GM19467 (cell line): ENCODE measurements at regions not wholly inside any gene's neighbourhood (a gene's known extent, or its start where the extent isn't known, plus 50 kb on each side); places are given as distances from the start of the nearest gene placed in this dataset.

Experiments
- ATAC-seq: cut with Tn5 transposase; IDR thresholded peaks from one replicate; pipeline ENCODE4 v1.9.1; 2021; ENCODE audit warnings: mild to moderate bottlenecking, moderate library complexity; ENCODE audit not compliant: unreplicated experiment

DNA sequence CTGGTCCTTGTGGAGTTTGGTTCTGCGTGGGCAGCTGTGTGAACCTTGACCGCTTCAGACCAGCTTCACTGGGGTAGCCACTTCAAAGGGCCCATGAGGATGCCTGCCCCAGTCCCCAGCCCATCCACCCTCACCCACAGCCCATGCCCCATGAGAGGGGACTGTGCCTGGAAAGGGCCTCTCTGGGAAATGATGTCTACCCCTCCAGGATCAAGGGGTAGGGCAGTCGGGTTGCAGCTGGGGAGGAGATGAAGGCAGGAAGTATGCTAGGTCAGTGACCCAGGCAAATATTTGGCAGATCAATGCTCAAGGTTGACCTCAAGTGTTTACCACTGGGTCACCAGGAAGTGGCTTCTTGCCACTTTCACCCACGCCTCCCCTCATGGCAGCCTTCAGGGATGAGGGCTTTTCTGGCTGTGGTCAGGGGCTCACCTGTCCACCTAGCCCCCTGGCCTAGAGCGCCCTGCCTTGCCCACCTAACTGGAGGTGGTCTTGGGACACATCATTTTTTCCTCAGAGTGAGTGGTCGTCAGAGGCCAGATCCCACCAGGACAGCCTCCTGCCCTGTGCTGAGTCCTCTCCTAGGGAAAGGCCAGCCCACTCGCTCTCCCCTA, 109.5 kb downstream of the SNX5 start:
- ATAC-seq: peak; percentile 40

DNA sequence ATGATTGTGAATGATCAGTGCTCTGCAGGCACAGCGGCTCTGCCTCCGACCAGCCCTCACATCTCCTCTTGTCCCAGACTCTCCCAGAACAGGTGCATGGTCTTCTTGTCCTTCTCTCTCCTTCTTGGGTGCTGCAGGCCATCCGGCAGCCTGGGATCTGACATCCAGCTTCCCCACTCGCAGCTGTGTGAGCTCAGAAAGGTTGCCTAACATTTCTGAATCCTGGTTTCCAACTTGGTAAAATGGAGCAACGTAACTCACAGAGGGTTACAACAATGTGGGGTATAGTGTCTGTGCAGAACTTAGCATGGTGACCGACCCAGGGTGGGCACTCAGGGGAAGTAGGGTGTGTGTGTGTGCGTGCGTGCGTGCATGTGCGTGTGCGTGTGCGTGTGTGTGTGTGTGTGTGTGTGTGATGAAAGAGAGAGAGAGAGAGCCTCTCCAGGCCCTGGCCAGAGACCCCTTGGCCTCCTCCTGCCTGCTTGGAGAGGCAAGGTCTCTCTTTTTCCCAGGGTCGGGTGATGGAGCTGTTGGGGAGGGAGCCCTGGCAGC, 110.1 kb downstream of the SNX5 start:
- no peak for ATAC-seq

DNA sequence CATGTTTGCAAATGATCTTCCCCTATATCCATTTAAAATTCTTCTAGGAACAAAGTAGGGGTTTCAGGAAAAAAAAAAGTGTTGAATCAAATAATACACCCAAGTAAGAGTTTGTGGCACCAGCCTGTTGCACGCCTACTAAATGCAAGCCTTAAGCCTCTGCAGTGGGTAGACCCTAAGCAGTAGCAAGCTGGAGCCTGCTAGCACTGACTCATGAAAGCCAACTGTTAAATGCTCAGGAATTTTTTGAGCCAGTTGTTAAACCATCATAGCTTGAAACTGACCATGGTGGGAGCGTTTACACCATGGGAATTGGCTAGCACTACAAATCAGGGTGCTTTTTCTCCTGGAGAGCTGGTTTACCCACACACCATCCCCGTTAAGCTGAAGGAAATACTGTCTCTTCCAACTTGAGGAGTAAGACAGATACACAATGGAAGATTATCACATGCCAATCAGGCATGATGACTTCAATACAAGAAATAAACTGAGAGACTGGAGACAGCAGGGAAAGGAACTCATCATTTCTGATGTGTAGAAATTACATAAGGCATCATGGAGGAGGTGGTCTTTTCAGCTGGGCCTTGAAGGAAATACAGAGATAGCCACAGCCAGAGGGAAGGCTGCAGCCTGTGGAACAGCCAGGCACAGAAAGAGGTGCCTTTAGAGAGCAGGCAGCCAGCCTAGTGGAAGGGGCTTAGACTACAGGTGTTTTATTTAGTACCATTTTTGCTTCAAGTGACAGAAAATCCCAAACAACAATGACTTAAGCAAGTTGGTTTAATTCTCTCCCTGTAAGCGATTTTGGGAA, 110.8 kb downstream of the SNX5 start:
- no peak for ATAC-seq

DNA sequence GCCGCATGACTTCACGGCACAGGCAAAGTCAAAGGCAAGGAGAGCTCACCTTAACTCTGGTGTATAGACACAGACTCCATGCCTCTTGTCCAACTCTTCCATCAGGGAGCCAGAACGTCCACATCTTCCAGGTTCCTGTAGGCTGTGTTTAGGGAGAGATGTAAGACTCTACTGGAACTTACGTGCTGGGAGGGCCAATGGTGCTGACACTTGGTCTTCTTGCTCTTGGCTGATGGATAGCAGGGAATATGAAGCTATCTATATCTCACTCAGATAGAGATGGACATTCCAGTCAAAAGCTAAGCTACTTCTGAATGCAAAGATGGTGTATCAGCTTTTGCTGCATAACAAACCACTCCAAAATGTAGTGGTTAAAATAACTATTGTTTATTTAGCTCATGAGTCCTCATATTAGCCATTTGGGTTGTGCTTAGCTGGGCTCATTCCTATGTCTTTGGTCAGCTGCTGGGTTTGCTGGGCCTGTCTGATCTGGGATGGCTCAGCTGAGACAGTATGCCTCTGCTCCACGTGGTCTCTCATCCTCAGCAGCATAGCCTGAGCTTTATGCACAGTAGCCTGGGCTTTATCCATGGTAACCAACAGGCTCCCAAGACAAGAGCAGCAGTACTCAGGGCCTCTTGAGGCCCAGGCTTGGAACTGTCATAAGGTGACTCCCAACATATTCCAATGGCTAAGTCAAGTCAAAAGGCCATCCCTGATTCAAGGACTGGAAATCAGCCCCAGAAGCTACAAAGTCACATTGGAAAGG, 111.6 kb downstream of the SNX5 start:
- ATAC-seq: no peak

DNA sequence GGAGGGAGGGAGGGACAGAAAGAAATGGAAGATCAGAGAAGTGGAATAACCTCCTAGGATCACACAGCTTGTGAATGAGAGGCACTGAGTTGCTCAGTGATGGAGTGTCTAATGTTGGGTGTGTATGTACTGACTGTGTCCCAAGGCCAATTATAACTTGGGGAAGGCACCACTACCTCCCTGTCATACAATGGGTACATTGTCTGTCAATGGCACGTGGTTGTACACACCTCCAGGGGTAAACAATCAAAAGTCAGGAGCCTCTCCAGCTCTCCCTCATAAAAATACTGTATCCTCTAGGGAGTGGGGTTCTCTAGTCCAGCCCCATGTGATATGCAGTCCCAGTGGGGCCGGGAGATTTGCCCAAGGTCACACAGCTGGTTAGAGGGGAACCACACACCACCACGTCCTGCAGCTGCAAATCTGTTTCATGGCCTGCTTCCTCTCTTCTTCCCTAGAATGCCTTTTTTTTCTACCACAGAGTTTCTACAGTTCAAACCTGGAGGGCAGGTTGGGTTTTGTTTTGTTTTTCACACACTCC, 112.5 kb downstream of the SNX5 start:
- peak; percentile 81 for ATAC-seq

DNA sequence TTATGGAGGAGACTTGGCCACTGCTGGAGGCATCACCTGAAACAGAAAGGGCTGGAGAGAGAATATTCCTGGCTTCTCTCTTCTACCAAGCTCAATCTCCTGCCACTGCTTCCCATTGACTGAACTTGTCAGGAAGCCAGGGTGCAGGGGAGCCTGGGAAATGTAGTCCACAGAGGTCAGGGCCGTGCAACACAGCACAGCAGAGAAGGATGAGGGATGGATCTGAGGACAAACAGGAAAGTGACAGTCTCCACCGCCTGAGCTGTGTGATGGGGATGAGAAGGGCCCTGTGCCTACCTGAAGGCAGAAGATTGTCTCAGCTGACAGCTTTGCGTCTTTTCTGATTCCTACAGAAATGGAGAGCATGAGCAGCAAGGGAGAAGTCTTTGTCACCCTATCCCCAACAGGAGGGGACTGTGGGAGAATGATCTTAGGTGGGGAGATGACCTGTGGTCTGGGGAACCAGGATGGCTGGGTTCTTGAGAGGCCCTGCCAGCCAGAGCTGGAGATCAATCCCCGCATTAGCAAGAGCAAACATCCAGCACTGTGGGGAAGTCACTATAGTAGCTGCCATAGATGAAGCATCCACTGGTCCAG, 114.2 kb downstream of the SNX5 start:
- ATAC-seq: no peak

DNA sequence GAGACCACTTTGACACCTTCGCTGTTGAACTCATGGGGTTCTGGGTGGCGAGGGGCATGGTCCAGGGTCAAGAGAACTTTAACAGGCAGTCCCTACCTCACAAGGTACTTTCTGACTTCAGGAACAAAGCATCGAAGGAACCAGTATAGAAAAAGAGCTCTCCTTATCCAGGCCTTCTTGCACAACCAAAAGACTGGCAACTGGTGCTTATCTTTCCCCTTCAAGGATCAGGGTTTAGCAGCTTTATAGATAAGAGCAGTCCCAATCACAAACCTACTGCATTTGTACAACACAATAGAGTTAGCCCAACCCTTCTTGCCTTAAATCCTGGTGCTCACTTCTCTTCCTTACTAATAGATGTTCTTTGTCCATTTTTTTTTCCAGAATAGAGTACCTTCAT, 116.3 kb downstream of the SNX5 start:
- no peak for ATAC-seq

DNA sequence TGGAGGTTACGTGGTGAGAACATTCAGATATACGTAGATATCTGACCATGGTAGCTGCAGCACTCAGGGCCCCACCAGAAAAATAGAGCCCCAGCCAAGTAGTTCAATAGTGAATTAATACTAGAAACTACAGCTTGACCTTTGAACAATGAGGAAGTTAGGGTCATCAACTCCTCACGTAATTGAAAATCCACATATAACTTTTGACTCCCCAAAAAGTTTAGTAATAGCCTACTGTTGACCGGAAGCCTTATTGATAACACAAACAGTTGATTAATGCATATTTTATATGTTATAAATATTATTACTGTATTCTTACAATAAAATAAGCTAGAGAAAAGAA, 117.9 kb downstream of the SNX5 start:
- ATAC-seq: no peak

DNA sequence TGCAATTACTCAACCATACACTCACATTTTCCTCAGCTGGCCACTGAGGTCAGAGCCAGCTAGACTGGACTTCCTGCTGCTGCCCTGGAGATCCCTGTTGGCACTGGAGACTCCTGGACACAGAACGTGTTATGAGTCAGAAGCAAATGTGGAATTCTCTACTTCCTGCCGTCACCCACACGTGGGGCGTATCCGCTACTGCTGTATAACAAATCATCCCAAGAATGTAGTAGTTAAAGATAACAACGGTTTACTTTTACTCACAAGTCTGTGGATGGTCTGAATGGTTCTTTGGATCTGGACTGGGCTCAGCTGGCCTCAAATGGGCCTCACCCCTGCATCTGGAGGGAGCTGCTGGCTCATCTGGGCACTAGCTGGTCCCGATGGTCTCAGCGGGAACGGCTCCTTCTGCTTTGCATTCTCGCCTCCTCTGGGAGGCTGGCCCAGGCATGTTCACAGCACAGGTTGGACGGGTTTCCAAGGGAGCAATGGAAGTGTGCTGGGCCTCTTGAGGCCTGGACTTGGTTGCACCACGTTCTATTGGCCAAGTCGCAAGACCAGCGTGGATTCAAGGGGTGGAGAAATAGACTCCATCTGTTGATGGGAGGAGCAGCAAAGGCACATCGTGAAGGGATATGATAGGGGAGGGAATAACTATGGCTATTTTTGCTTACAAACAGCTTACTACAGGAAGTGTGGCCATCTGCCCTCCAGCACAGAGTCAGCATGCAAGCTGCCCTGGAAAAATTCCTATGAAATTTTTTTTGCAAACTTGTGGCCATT, 118.5 kb downstream of the SNX5 start:
- no peak for ATAC-seq

DNA sequence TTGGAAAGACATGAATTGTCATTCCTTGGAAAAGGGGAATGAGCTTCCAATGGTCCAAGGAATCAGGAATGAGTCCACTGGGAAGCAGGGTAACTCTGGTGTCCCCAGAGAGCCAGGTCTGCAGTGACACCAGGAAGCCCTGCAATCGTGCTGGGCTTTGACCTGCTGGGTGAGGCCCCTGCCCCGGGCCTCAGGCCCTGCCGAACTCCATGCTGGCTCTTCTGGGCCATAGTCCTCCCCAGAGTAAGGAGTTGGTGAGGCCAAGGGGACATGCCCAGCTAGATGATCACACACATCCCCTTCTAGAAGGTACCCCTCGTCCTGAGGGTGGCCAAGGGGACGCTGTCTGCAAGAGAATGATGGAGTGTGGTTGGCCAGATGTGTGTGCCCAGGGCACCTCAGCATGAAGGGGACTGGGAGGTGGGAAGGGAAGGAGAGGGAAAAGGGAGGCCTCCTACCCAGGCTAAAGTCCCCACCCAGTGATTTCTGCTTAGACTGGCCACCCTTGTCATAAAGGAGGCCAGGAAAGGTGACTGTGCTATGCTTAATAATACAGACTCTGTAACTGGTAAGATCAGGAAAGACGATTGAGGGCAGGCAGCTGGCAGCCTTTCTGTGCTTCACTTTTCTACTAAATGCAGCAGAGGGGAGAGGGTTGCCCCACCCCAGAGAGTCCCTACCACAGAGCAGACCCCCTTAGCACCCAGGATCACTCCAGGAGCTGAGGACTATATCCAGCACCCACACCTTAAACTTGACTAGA, 119.3 kb downstream of the SNX5 start:
- no peak for ATAC-seq

DNA sequence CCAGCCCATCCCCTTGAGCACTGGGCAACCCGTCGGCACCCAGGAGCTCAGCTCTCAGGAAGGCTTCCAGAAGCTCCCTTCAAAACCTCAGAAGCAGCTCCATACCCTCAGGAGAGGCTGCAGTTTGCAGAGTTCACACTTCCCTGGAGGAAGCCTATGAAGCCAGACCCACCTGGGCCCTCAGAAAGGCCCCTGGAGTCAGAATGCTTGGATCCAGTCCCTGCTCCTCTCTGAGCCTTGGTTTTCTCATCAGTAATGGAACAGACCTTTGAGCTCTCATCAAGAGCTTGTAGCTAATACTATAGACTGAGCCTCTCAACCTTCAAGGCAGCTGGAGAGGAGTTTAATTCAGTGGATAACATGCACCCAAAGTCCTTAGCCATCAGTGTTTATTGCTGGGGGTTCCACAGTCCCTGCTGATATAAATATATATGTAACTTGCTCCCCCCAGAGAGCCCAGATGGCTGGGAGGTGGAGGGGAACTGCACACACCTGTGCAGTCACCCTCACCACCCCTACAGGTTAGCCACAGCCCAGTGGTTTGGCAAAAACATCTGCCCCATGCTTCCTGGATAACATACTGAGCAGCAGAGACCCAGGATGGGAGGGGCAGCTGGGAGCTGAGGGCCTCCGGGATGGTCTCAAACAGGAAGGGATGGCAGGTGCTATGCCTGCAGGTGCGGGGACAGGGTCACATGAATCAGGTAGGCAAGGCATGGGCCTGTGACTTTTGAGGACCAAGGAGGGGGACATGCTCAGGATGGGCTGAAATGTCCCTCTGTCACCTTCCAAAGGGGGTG, 120.1 kb downstream of the SNX5 start:
- ATAC-seq: no peak

DNA sequence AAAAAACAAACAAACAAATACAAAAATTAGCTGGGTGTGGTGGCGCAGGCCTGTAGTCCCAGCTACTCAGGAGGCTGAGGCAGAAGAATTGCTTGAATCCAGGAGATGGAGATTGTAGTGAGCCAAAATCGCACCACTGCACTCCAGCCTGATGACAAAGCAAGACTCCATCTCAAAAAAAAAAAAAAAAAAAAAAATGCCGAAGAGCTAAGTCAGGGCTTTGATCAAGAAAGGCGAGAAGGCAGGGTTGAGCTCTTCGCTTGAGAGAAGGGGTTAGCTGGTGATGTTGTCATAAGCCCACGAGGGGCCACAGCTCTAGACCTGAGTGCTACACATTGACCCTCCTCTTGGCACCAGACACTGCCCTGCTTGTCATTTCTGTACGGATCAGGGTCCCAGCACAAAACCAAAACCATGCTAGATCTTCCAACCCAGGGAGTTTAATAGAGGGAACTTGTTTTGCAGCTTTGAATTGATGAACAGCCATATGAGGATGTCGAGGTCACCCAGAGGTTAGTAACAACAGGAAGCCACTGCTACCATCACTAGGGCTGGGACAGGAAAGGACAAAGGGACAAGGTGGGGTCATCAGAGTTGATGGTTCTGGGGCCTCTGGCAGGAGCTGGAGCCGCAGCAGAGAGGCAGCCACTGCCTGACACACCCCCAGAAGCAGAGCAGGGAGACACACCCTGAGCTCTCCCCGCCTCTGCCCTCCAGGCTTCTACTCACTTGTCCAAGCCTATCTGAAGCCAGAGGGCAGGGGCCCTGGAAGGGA, 122.7 kb downstream of the SNX5 start:
- ATAC-seq: no peak

DNA sequence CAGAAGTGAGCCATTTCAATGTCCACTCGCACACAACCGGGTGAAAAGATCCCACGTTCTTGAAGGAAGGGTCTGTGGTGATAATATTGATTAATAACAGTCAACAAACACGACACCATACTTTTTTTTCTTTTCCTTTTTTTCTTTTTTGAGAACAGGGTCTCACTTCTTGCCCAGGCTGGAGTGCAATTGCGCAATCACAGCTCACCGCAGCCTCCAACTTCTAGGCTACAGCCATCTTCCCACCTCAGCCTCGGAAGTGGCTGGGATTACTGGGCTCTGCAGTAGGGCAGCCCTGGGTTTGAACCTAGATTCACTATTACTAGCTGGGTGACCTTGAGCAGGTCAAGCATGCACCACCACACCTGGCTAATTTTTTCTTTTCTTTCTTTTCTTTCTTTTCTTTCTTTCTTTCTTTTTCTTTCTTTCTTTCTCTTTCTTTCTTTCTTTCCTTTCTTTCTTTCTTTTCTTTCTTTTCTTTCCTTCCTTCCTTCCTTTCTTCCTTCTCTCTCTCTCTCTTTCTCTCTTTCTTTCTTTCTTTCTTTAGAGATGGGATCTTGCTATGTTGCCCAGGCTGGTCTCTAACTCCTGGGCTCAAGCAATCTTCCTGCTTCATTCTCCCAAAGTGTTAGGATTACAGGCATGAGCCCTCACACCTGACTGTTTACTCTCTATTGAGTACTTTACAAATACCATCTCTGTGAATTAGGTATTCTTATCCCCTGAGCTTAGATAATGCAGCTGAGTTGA, 123.9 kb downstream of the SNX5 start:
- no peak for ATAC-seq

DNA sequence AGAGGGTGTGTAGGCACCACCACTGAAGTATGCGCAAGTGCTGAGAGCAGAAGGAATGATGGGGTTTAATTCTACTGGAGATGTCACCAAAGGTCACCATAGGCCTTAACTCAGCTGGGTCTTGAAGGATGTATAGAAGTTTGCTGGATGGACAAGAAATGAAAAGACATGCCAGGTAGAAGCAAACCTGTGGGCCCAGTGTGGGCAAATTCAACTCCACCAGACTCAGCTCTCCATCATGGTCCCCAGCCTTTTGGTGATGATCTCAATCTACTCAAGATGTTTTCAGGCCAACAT, 124.5 kb downstream of the SNX5 start:
- ATAC-seq: no peak

DNA sequence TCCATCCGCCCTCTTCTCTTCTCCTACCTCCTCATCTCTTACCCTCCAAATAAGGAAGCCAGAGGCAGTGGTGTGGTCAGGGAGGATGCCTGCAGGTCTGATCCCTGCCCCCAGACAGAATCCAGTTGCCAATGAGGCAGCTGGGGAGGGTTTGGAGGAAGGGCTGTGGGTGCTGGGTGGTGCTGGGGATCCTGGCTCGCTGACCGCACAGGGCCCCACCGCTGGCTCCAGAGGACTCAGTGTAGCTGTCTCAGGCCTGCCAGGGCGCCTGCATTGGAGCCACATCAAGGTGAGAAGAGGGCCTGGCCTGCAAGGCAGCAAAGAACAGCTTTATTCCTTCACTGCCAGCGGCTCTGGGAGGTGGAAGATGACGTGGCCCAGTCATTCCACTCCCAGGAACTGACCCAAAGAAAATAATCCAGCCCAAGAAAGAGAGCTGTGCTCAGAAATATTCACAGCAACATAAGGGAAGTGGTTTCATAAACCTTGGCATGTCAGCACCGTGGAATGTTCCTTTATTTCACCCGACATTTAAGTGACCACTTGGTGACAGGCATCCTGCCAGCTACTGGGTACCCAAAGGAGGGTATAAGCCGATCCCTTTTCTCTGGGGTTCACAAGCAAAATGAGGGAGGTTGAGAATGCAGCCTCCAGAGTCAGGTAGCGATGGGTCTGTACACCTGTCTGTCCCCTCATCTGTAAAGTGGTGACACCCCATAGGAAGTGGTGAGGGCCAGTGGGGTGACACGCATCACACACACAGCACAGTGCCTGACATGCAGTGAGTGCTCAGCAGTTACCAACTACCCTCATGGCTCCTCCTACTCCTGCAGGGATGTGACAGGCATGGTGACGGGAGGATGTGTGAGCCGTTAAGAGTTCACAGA, 125.1 kb downstream of the SNX5 start:
- no peak for ATAC-seq

DNA sequence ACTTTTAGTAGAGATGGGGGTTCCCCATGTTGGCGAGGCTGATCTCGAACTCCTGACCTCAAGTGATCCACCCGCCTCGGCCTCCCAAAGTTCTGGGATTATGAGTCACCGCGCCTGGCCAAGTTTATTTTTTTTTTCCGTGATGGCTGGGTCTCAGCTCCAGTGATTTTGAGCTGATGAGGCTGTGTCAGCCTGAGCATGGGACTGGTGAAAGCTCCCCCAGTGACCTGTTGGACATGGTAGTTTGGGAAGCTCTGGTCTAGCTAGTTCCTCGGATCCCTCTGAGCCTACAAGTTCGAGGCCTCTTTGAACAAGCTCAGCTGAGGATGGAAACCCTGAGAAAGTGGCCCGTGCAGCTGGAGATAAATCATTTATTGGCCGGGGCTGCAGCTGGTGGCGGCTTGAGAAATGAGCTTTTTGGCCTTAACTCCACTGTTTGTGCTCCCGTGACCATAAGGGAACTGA, 126.8 kb downstream of the SNX5 start:
- no peak for ATAC-seq
